ENCODE measurements at regions not wholly inside any gene's neighbourhood (a gene's known extent, or its start where the extent isn't known, plus 50 kb on each side); places are given as distances from the start of the nearest gene placed in this dataset.

DNA sequence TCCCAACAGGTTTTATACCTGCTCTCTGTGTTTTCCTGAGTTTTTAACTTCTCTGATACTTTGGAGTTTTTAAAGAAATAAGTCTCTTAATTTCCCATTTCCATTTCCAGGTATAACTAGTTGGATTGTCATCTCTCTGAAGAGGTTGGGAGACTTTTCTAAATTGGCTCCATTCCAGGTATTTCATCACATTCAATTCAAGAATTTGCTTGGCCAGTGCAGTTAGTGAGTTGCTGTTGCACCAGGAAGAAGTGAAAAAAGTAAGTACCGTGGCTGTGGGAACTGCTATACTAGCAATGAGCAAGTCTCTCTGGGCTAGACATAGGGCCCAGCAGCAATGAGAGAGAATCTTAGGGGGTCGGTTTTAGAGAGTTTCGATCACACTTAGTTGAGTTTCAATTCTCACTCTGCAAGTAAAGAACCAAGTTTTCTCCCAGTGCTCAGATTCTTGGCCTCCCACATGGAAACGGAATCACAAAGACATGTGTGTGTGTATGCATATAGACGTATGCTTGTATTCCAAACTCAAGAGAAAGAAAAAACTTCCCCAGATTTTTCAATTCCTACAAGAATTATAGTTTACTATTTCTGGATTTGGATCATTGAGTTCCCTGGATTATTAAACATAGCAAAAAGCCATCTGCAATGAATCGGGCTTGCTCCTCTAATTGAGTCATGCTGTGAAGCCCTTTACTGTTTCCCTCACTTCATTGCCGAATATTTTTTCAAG, 894.4 kb downstream of the BCL11A start:
- Histone ChIP-seq H2BK12ac (ENCODE audit: low read depth, low read length) (no peak overlapping the region), H3K36me3 (ENCODE audit: control insufficient read depth in 2 of 4, insufficient read depth in 4 of 4, low read length in 3 of 4) (no peaks in the 10 kb centered on the region), H4K91ac (replicated peaks; ENCODE audit: insufficient read length, low read length) (no peak overlapping the region), H2AK5ac (ENCODE audit: low read depth, low read length) (no peak overlapping the region), H3K79me1 (ENCODE audit: low read depth, low read length) (no peaks in the 10 kb centered on the region), H2BK15ac (ENCODE audit: low read length) (no peak overlapping the region), H3K27ac (ENCODE audit: low read depth, low read length) (no peak overlapping the region), H3K18ac (ENCODE audit: extremely low read depth, low read length) (no peak overlapping the region), H3K14ac (ENCODE audit: insufficient read length) (no peak overlapping the region), H3K9me3 (ENCODE audit: insufficient read depth in 2 of 2, low read depth in 1 of 2, low read length in 1 of 2) (no peaks in the 10 kb centered on the region), H3K27me3 (replicated peaks in 1 of 4; ENCODE audit: control insufficient read depth in 3 of 4, extremely low read depth in 1 of 4, insufficient read depth in 3 of 4, low read length in 3 of 4) (no peaks in the 10 kb centered on the region), H3K4me2 (ENCODE audit: insufficient read depth in 1 of 2, low read depth in 2 of 2, low read length in 2 of 2) (no peak overlapping the region), H2BK20ac (ENCODE audit: low read length) (no peak overlapping the region), H3K23ac (ENCODE audit: insufficient read length) (no peak overlapping the region), H4K5ac (ENCODE audit: insufficient read length, low read depth, low read length) (no peak overlapping the region), H4K8ac (ENCODE audit: extremely low read depth, insufficient read depth, low read length) (no peak overlapping the region), H3K23me2 (ENCODE audit: low read depth, low read length) (no peaks in the 10 kb centered on the region), H3K4me1 (replicated peaks in 1 of 4; ENCODE audit: control insufficient read depth in 3 of 4, insufficient read depth in 4 of 4, low read length in 3 of 4) (peaks cover 2 to 12% (median 4%) of the 10 kb centered on the region in 4 experiments; a peak in 4 of 7 replicates), H4K20me1 (replicated peaks in 1 of 2; ENCODE audit: control insufficient read depth in 1 of 2, insufficient read depth in 2 of 2, low read length in 2 of 2) (no peaks in the 10 kb centered on the region), H3K4ac (replicated peaks; ENCODE audit: insufficient read length, low read depth, low read length) (no peak overlapping the region), H3K79me2 (ENCODE audit: control insufficient read depth in 1 of 2, insufficient read depth in 2 of 2, low read length in 2 of 2) (no peaks in the 10 kb centered on the region), H3K56ac (replicated peaks; ENCODE audit: insufficient read length, low read depth, low read length) (no peak overlapping the region), H2BK5ac (ENCODE audit: low read depth, low read length) (no peak overlapping the region), H2BK120ac (replicated peaks; ENCODE audit: low read depth, low read length) (no peak overlapping the region), H2AFZ (ENCODE audit: low read length) (no peak overlapping the region), H3K4me3 (ENCODE audit: extremely low read depth in 1 of 4, insufficient read depth in 2 of 4, low read depth in 3 of 4, low read length in 4 of 4) (no peak overlapping the region), H3K9ac (replicated peaks in 1 of 4; ENCODE audit: extremely low read depth in 1 of 4, low read depth in 3 of 4, low read length in 3 of 4) (no peak overlapping the region)
- 77% methylated on average over 7 of the region's 7 CpGs; no CpG with 5 or more reads in 1 of the 2 experiments for WGBS, 2 experiments (ENCODE audit: extremely low coverage in 1 of 2, insufficient coverage in 1 of 2, insufficient read length in 1 of 2, insufficient replicate concordance in 2 of 2, low coverage in 1 of 2, low lambda C conversion rate in 2 of 2, missing lambda C conversion rate in 1 of 2)
- DNase-seq (ENCODE audit: low read depth in 1 of 2, low spot score in 2 of 2) = no peak
- CTCF ChIA-PET (ENCODE audit: partially characterized antibody) = no interaction called here
- FAIRE-seq = no peak
- no peak for TF ChIP-seq ATF3 (IDR thresholded peaks at IDR 0.05; ENCODE audit: insufficient read depth, low read depth, low read length)
- TF ChIP-seq CBX5 (IDR thresholded peaks at IDR 0.05; ENCODE audit: low read depth, low read length) = no peak
- TF ChIP-seq TEAD4 (IDR thresholded peaks at IDR 0.05; ENCODE audit: low read depth, low read length) = no peak
- TF ChIP-seq TBP (IDR thresholded peaks at IDR 0.05; ENCODE audit: low read depth, low read length) = no peak
- no peak for TF ChIP-seq BRCA1 (IDR thresholded peaks at IDR 0.05; ENCODE audit: low read depth, low read length)
- TF ChIP-seq KDM4A (IDR thresholded peaks at IDR 0.05; ENCODE audit: low read depth, low read length, severe bottlenecking) = no peak
- no peak for TF ChIP-seq SP1 (IDR thresholded peaks at IDR 0.05; ENCODE audit: low read depth, low read length)
- TF ChIP-seq JUN (IDR thresholded peaks at IDR 0.05; ENCODE audit: low read depth, low read length) = no peak
- TF ChIP-seq ZNF274 (IDR thresholded peaks at IDR 0.05; ENCODE audit: borderline replicate concordance, extremely low read depth, low read length) = no peak
- no peak for TF ChIP-seq GABPA (IDR thresholded peaks at IDR 0.05; ENCODE audit: borderline replicate concordance, insufficient read depth, low read length)
- POLR2A ChIA-PET (ENCODE audit: partially characterized antibody) = no interaction called here
